BE2C (cell line): ENCODE measurements at regions not wholly inside any gene's neighbourhood (a gene's known extent, or its start where the extent isn't known, plus 50 kb on each side); places are given as distances from the start of the nearest gene placed in this dataset.
A peak's percentile ranks its signal among the peaks of the same experiment; 100 is the strongest.
"Not testable (repeated sequence)": the region's sequence is repeated elsewhere in the genome, so short reads cannot be mapped to it uniquely, and the experiment has no call there.

ENCODE experiments used
- DNase-seq: peaks from one replicate; pipeline ENCODE4 v3.0.0-alpha.2; 2020
- H3K27me3 ChIP-seq: fragments of 250-450 bp; sonication (Bioruptor Pico); 2 replicates; pipeline ENCODE4 v1.5.1; 2020; ENCODE audit warnings: mild to moderate bottlenecking
- H3K36me3 ChIP-seq: fragments of 250-450 bp; sonication (Bioruptor Pico); 2 replicates; pipeline ENCODE4 v1.5.1; 2020; ENCODE audit warnings: mild to moderate bottlenecking
- H3K4me1 ChIP-seq: fragments of 250-450 bp; sonication (Bioruptor Pico); 2 replicates; pipeline ENCODE4 v1.5.1; 2020
- H3K4me3 ChIP-seq: 2 replicates; pipeline ENCODE4 v1.5.1; 2011; ENCODE audit warnings: low read depth, low read length
- H3K9me3 ChIP-seq: fragments of 250-450 bp; sonication (Bioruptor Pico); 2 replicates; pipeline ENCODE4 v1.5.1; 2020
- TF ChIP-seq, protein P1 (sequence below): IDR thresholded peaks from 2 replicates; pipeline ENCODE4 v1.5.1; 2012; ENCODE audit warnings: mild to moderate bottlenecking, low read depth, low read length

DNA sequence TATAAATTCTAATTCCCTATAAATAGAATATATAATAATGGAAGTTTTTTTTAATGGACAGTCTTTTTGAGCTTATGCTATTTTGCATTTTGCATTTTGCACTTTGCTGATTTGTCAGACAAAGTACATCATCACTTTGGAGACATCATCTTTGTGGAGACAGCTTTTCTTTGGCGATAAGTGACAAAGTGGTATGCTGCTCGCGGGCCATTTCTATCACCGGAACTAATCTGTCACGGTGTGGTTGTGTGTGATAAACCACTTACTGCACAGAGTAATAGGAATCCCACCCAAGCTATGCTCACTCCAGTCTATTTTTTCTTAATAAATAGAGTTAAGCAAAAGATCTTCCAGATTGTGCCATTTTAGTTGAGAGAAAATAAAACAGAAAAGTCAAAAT is 133.1 kb downstream of the MACIR start:
- H3K36me3 ChIP-seq = no peaks in the 10 kb centered on the region
- TF ChIP-seq, protein P1, sequence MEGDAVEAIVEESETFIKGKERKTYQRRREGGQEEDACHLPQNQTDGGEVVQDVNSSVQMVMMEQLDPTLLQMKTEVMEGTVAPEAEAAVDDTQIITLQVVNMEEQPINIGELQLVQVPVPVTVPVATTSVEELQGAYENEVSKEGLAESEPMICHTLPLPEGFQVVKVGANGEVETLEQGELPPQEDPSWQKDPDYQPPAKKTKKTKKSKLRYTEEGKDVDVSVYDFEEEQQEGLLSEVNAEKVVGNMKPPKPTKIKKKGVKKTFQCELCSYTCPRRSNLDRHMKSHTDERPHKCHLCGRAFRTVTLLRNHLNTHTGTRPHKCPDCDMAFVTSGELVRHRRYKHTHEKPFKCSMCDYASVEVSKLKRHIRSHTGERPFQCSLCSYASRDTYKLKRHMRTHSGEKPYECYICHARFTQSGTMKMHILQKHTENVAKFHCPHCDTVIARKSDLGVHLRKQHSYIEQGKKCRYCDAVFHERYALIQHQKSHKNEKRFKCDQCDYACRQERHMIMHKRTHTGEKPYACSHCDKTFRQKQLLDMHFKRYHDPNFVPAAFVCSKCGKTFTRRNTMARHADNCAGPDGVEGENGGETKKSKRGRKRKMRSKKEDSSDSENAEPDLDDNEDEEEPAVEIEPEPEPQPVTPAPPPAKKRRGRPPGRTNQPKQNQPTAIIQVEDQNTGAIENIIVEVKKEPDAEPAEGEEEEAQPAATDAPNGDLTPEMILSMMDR = no peak

DNA sequence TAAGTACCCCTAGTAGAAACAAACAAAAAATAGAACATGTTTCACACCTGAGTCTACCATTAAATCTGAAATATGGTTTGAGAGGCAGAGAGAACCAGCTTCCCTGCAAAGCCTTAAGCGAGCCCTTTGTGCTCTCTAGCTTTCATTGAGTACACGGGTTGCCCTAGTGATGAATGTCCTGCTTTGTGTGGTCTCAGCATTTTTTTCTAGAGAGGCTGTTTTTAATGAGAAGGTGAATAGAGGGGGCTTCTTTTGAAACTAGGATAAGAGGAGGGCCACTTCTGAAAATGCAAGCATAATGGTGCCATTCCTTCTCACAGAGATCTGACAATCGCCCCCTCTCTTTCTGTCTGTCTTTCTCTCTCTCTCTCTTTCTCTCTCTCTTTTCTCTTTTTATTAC is 131.3 kb downstream of the MACIR start:
- Histone ChIP-seq H3K4me1 (peaks cover 12% of the 10 kb centered on the region), H3K4me3 (no peak overlapping the region), H3K27me3 (no peaks in the 10 kb centered on the region), H3K36me3 (no peaks in the 10 kb centered on the region), H3K9me3 (no peaks in the 10 kb centered on the region)
- TF ChIP-seq, protein P1 = no peak
- DNase-seq = no peak

More for the DNA sequence above, 133.1 kb downstream of the MACIR start:
- H3K27me3 ChIP-seq = no peaks in the 10 kb centered on the region
- H3K4me3 ChIP-seq = no peak overlapping the region
- no peaks in the 10 kb centered on the region for H3K9me3 ChIP-seq
- H3K4me1 ChIP-seq = peaks cover 12% of the 10 kb centered on the region
- DNase-seq = no peak

DNA sequence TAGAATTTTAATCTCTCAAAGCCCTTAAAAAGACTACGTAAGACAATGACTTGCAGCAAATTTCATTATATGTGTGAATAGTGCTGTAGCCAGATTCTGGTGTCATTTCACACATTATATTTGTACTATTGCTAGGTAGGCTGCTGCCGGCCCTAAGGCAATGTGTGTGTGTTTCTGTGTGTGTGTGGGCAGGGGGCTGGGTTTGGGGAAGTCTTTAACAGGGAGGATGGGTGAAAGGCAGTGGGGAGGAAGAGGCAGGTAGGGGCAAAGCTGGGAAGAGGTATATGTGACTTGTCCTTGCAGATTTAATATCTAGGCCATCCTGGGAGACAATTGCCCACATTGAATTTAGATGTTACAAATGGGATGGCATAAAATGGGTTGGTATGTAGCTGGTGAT is 130.8 kb downstream of the MACIR start:
- Histone ChIP-seq H3K4me3 (no peak overlapping the region), H3K27me3 (no peaks in the 10 kb centered on the region)
- TF ChIP-seq, protein P1 = no peak

DNA sequence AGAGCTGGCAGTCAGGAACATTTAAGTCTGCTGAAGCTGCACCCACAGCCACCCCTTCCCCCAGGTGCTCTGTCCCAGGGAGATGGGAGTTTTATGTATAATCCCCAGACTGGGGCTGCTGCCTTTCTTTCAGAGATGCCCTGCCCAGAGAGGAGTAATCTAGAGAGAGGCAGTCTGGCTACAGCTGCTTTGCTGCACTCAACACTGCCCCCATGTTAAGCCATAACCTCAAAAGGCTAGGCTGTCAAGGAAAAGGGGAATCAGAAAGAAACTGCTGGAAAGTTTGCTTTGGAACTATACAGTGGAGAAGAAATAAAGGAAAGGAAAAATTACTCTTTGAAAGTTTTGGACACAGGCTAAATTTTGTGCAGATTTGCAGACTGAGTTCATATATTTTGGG is 127.2 kb downstream of the MACIR start:
- no peaks in the 10 kb centered on the region for H3K9me3 ChIP-seq
- no peaks in the 10 kb centered on the region for H3K27me3 ChIP-seq
- DNase-seq = no peak
- no peak overlapping the region for H3K4me3 ChIP-seq
- TF ChIP-seq, protein P1 = 0 out of 2 replicates have a peak, but pooled peaks have one; percentile 16
- H3K4me1 ChIP-seq = no peaks in the 10 kb centered on the region
- H3K36me3 ChIP-seq = no peaks in the 10 kb centered on the region

More for the DNA sequence above, 130.8 kb downstream of the MACIR start:
- no peak for DNase-seq
- no peaks in the 10 kb centered on the region for H3K9me3 ChIP-seq
- peaks cover 9% of the 10 kb centered on the region for H3K4me1 ChIP-seq
- no peaks in the 10 kb centered on the region for H3K36me3 ChIP-seq

DNA sequence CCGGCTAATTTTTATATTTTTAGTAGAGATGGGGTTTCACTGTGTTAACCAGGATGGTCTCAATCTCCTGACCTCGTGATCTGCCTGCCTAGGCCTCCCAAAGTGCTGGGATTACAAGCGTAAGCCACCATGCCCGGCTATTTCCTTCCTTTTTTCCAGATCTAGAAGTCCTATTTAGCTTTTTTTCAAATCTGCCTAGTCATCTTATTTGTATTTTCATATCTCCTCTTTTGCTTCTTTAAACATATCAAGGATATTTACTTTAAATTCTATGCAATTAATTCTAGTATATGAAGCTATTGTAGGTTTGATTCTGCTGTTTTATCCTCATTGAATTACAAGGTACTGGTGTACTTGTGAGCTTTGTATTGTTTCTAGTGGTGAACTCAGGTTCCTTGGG is 119.1 kb downstream of the MACIR start:
- not testable (repeated sequence) for H3K4me1 ChIP-seq, H3K4me3 ChIP-seq, DNase-seq, H3K27me3 ChIP-seq, H3K36me3 ChIP-seq, H3K9me3 ChIP-seq

DNA sequence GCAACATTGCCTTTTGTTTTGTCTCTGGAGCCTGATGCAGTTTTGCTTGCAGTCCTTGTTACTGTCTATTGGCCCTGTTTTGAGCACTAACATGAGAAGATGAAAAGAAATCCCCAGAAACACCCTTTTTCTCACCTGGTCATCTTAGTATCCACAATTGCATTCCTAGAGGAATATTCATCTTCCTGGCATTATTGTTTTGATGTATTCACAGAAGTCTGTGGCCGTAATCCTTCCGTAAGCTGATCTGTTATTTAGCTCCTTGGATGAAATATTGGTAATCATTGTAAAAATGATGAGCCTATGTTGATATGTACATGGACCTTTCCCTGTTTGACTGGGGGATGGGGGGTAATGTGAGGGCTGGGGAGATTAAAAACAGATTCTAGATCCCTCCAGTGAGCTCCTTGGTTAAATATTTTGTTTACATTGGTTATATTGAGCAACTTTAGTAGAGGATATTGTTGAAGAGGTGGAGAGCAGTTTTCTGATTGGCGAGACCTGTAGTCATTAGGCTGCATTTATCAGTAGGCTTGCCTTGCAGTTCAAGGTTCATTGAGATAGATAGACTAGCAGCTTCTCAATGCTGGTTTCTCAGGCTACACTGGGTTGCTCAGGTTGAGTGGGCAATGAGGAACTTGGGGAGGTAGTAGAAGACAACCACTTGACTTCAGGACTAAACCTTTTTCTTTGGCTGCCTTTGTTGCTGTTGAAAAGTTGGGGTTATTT is 117.5 kb downstream of the MACIR start:
- H3K9me3 ChIP-seq = no peaks in the 10 kb centered on the region; the same call in 1 of the 2 replicates
- no peaks in the 10 kb centered on the region; the same call in 1 of the 2 replicates for H3K4me1 ChIP-seq
- TF ChIP-seq, protein P1 = no peak
- H3K4me3 ChIP-seq = no peak overlapping the region
- DNase-seq = no peak
- H3K36me3 ChIP-seq = no peaks in the 10 kb centered on the region
- H3K27me3 ChIP-seq = no peaks in the 10 kb centered on the region
